ENCODE measurements at regions not wholly inside any gene's neighbourhood (a gene's known extent, or its start where the extent isn't known, plus 50 kb on each side); places are given as distances from the start of the nearest gene placed in this dataset.

DNA sequence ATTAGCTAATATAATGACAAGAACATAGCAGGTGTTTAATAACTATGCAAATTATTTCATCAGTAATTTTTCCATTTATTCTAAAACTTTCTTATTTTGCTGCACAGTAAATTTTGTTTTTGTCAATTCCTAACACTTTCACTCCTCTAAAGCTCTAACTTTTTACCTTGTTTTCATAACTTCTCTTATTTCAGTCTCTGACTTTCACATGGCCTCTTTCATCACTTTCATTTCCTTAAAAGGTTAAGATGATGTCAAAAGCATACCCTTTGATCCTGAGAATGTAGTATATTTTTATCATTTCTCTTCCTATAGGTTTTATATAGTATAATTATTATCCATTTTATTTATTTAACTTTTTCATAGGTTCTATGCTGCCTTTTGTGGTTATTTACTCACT lies 1325.8 kb upstream of the ALCAM start:
- TF ChIP-seq POLR2A (IDR thresholded peaks at IDR 0.05; ENCODE audit: control extremely low read depth in 1 of 2, low read depth in 2 of 2, low read length in 2 of 2) (no peak), TAF1 (IDR thresholded peaks at IDR 0.05; ENCODE audit: low read depth, low read length) (no peak), RAD21 (IDR thresholded peaks at IDR 0.05 in 1 of 2, conservative IDR thresholded peaks at IDR 0.05 in 1 of 2; ENCODE audit: low read depth in 2 of 2, low read length in 2 of 2) (no peak), SP4 (IDR thresholded peaks at IDR 0.05; ENCODE audit: low read length) (no peak), KDM1A (IDR thresholded peaks at IDR 0.05; ENCODE audit: borderline replicate concordance, low read length) (no peak), HDAC6 (IDR thresholded peaks at IDR 0.05; ENCODE audit: low read depth, low read length) (no peak), NRF1 (IDR thresholded peaks at IDR 0.05; ENCODE audit: low read depth, low read length) (no peak)
- TF ChIP-seq, protein P1, sequence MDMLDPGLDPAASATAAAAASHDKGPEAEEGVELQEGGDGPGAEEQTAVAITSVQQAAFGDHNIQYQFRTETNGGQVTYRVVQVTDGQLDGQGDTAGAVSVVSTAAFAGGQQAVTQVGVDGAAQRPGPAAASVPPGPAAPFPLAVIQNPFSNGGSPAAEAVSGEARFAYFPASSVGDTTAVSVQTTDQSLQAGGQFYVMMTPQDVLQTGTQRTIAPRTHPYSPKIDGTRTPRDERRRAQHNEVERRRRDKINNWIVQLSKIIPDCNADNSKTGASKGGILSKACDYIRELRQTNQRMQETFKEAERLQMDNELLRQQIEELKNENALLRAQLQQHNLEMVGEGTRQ (IDR thresholded peaks at IDR 0.05; ENCODE audit: low read length) = no peak
- TF ChIP-seq, protein P2, sequence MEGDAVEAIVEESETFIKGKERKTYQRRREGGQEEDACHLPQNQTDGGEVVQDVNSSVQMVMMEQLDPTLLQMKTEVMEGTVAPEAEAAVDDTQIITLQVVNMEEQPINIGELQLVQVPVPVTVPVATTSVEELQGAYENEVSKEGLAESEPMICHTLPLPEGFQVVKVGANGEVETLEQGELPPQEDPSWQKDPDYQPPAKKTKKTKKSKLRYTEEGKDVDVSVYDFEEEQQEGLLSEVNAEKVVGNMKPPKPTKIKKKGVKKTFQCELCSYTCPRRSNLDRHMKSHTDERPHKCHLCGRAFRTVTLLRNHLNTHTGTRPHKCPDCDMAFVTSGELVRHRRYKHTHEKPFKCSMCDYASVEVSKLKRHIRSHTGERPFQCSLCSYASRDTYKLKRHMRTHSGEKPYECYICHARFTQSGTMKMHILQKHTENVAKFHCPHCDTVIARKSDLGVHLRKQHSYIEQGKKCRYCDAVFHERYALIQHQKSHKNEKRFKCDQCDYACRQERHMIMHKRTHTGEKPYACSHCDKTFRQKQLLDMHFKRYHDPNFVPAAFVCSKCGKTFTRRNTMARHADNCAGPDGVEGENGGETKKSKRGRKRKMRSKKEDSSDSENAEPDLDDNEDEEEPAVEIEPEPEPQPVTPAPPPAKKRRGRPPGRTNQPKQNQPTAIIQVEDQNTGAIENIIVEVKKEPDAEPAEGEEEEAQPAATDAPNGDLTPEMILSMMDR (IDR thresholded peaks at IDR 0.05; ENCODE audit: control extremely low read depth in 1 of 3, insufficient read depth in 1 of 3, low read depth in 1 of 3, low read length in 3 of 3) = no peak
